Gastroesophageal sphincter (tissue), 4 donors: ENCODE measurements at regions not wholly inside any gene's neighbourhood (a gene's known extent, or its start where the extent isn't known, plus 50 kb on each side); places are given as distances from the start of the nearest gene placed in this dataset.
"Not testable (repeated sequence)": the region's sequence is repeated elsewhere in the genome, so short reads cannot be mapped to it uniquely, and the experiment has no call there.

Experiments
- ATAC-seq: fragments of 150-250 bp; one replicate; pipeline ENCODE4 v1.9.1; 2016; ENCODE audit warnings: mild to moderate bottlenecking, moderate library complexity
- H3K27ac ChIP-seq, 4 donors: fragments of 200-600 bp; sonication (generic) in 3 of 4; 1 replicate in 3 of 4; 2 replicates in 1 of 4; pipeline ENCODE4 v1.5.1; 2016 to 2019
- H3K27me3 ChIP-seq: fragments of 200-600 bp; sonication (generic); one replicate; pipeline ENCODE4 v1.5.1; 2019
- H3K36me3 ChIP-seq, 2 donors: fragments of 200-600 bp; sonication (generic); one replicate each; pipeline ENCODE4 v1.5.1; 2019; ENCODE audit warnings: control low read depth in 1 of 2
- H3K4me1 ChIP-seq, 3 donors: fragments of 200-600 bp; sonication (generic); 1 replicate in 2 of 3; 2 replicates in 1 of 3; pipeline ENCODE4 v1.5.1; 2016 to 2019; ENCODE audit warnings: control low read depth in 2 of 3
- H3K4me3 ChIP-seq, 2 donors: fragments of 200-600 bp; sonication (generic); one replicate each; pipeline ENCODE4 v1.5.1; 2019; ENCODE audit warnings: mild to moderate bottlenecking in 1 of 2, moderate library complexity in 1 of 2
- H3K9me3 ChIP-seq, 3 donors: fragments of 200-600 bp; sonication (generic); one replicate each; pipeline ENCODE4 v1.5.1; 2017 to 2019; ENCODE audit warnings: control low read depth in 2 of 3
- EP300 ChIP-seq: sonication (generic); formaldehyde crosslinking; IDR thresholded peaks from one replicate; pipeline ENCODE4 v1.6.1; 2017; ENCODE audit warnings: antibody characterized with exemption, mild to moderate bottlenecking
- POLR2A ChIP-seq, 2 donors: fragments of 450-650 bp; IDR thresholded peaks; one replicate each; pipeline ENCODE4 v1.6.1; 2017; ENCODE audit warnings: antibody characterized with exemption in 2 of 2, mild to moderate bottlenecking in 2 of 2, moderate library complexity in 1 of 2
- POLR2AphosphoS5 ChIP-seq: sonication (generic); formaldehyde crosslinking; IDR thresholded peaks from one replicate; pipeline ENCODE4 v1.6.1; 2017; ENCODE audit warnings: antibody characterized with exemption
- WGBS, 2 donors: methylation state at CpG; one replicate each; pipeline ENCODE4 v1.1.5; 2018; ENCODE audit warnings: low coverage in 1 of 2; 5-methylcytosine and 5-hydroxymethylcytosine counted together
- TF ChIP-seq, protein P1 (sequence below), 4 experiments: fragments of 200-600 bp in 2 of 4; fragments of 450-650 bp in 2 of 4; sonication (generic) in 1 of 4; IDR thresholded peaks; one replicate each; pipeline ENCODE4 v1.5.1; 2017 to 2019; ENCODE audit warnings: antibody characterized with exemption in 4 of 4, mild to moderate bottlenecking in 2 of 4, moderate library complexity in 2 of 4

DNA sequence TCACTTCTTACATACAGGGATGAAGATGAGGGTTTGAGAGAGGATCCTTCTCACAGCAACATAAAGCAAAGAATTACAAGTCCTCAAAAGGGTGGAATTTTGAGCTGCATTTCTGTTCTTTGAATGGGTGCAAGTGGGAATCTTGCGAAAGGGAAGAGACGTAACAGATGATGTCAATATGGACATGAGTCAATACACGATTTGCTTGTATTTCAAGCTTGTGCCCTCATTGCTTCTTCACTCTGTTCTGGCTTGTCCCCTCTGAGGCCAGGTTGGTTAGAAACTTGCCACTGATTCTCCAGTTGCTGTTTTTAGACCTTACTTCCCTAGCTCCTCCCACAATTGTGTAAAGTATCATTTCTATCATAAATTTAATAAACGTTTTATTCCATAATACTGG, 104.8 kb upstream of the CLINT1 start:
- H3K4me3 ChIP-seq = no peak overlapping the region
- ATAC-seq = no peak
- H3K4me1 ChIP-seq = peaks cover 0 to 11% (median 0%) of the 10 kb centered on the region in 3 donors
- TF ChIP-seq POLR2AphosphoS5 (no peak), EP300 (no peak), POLR2A (IDR thresholded peaks at IDR 0.05) (no peak)
- TF ChIP-seq, protein P1, sequence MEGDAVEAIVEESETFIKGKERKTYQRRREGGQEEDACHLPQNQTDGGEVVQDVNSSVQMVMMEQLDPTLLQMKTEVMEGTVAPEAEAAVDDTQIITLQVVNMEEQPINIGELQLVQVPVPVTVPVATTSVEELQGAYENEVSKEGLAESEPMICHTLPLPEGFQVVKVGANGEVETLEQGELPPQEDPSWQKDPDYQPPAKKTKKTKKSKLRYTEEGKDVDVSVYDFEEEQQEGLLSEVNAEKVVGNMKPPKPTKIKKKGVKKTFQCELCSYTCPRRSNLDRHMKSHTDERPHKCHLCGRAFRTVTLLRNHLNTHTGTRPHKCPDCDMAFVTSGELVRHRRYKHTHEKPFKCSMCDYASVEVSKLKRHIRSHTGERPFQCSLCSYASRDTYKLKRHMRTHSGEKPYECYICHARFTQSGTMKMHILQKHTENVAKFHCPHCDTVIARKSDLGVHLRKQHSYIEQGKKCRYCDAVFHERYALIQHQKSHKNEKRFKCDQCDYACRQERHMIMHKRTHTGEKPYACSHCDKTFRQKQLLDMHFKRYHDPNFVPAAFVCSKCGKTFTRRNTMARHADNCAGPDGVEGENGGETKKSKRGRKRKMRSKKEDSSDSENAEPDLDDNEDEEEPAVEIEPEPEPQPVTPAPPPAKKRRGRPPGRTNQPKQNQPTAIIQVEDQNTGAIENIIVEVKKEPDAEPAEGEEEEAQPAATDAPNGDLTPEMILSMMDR (IDR thresholded peaks at IDR 0.05) = no peak
- no peaks in the 10 kb centered on the region for H3K36me3 ChIP-seq
- no peaks in the 10 kb centered on the region for H3K27me3 ChIP-seq
- H3K27ac ChIP-seq = no peak overlapping the region
- H3K9me3 ChIP-seq = peaks cover 0 to 3% (median 0%) of the 10 kb centered on the region in 3 donors
- WGBS, 2 donors = 73 to 92% methylated on average over 3 to 4 of the region's 4 CpGs

DNA sequence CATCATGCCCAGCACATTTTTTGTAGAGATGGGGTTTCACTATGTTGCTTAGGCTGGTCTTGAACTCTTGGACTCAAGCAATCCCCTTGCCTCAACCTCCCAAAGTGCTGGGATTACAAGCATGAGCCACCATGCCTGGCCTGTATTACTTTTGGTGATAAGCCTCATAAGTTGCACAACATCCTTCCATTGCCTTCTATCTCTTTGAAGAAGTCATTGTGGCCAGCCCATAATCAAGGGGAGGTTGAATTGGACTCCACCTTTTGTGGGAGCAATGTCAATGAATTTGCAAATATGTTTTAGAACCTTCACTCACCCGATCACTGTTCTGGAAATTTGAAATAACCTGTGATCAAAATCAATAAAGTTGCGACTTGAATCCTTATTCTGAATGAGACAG, 104.3 kb upstream of the CLINT1 start:
- no peak for ATAC-seq
- H3K27ac ChIP-seq = no peak overlapping the region
- H3K4me3 ChIP-seq = no peak overlapping the region
- H3K27me3 ChIP-seq = no peaks in the 10 kb centered on the region
- TF ChIP-seq EP300 (no peak), POLR2AphosphoS5 (no peak), POLR2A (IDR thresholded peaks at IDR 0.05) (no peak)
- TF ChIP-seq, protein P1 (IDR thresholded peaks at IDR 0.05) = no peak
- WGBS, 2 donors = 93 to 100% methylated on average over 2 of the region's 2 CpGs
- peaks cover 0 to 3% (median 0%) of the 10 kb centered on the region in 3 donors for H3K9me3 ChIP-seq
- peaks cover 0 to 11% (median 0%) of the 10 kb centered on the region in 3 donors for H3K4me1 ChIP-seq
- no peaks in the 10 kb centered on the region for H3K36me3 ChIP-seq

DNA sequence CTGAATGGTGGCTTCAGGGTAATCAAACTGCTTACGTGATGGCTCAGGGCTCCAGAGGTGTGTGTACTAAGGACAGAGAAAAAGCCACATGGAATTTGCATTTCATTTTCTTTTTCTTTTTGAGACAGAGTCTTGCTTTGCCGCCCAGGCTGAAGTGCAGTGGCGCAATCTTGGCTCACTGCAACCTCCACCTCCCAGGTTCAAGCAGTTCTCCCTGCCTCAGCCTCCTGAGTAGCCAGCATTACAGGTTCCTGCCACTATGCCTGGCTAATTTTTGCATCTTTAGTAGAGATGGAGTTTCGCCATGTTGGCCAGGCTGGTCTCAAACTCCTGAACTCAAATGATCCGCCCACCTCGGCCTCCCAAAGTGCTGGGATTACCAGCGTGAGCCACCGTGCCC, 103.7 kb upstream of the CLINT1 start:
- 85 to 89% methylated on average over 6 to 8 of the region's 8 CpGs for WGBS, 2 donors

DNA sequence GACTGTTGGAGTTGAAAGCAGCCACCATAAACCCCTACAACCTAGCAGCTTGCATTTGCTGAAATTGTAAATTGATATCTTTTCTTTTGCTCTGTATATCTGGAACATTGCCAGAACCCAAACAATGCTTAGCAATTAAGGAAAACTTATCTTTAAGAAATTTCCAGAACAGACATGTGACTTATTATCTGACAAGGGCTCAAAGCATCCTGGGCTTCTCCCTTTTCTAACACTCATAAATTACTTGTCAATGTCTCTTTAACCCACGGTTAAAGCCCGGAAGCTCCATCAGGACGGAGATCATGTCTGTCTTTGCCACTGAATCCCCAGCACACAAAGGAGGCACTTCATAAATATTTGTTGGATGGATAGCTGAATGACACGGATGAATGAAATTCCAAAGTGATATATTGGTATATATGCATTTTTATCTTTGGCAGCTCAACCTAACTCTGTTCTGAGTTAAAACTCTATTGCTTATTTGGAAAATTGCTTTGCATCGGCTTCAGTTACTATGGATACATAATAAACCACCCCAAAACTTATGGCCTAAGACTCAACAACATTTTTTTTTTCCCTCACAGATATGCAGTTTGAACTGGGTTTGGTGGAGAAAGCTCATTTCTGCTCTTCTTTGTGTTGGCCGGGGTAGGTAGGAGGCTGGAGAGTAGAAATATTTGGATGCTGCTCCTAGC, 103.1 kb upstream of the CLINT1 start:
- TF ChIP-seq, protein P1 (IDR thresholded peaks at IDR 0.05) = no peak
- no peak for TF ChIP-seq POLR2AphosphoS5
- no peak for TF ChIP-seq EP300
- TF ChIP-seq POLR2A (IDR thresholded peaks at IDR 0.05) = no peak
- Histone ChIP-seq H3K4me3 (no peak overlapping the region), H3K9me3 (peaks cover 0 to 3% (median 0%) of the 10 kb centered on the region in 3 donors), H3K27me3 (no peaks in the 10 kb centered on the region), H3K36me3 (no peaks in the 10 kb centered on the region), H3K27ac (no peak overlapping the region), H3K4me1 (peaks cover 0 to 11% (median 0%) of the 10 kb centered on the region in 3 donors)
- 14 to 20% methylated on average over 6 of the region's 6 CpGs for WGBS, 2 donors
- ATAC-seq = no peak

More for the DNA sequence above, 103.7 kb upstream of the CLINT1 start:
- H3K4me3 ChIP-seq, H3K27ac ChIP-seq, H3K9me3 ChIP-seq, ATAC-seq, H3K27me3 ChIP-seq, H3K36me3 ChIP-seq: not testable (repeated sequence)
- H3K4me1 ChIP-seq = peaks cover 0 to 11% (median 0%) of the 10 kb centered on the region in 3 donors

DNA sequence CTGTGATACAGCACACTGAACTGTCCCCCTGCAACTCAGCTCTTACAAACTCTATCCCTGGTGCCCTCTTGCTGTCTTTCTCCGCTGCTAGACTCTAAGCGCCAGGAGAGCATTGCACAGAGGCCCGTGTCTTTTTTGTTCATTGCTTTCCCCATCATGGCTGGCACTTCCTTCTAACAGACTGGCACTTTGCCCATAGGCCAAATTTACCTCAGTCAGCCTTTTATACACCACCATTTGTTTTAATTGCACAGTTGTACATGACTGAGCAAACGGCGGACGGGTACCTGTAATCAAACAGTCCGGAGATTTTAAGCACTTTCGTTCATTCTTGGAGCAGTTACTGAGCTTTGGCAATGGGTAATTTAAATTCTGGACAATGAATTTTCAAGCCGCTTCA, 102.2 kb upstream of the CLINT1 start:
- 74 to 78% methylated on average over 9 of the region's 9 CpGs for WGBS, 2 donors
- no peak for ATAC-seq
- Histone ChIP-seq H3K36me3 (no peaks in the 10 kb centered on the region), H3K27ac (no peak overlapping the region), H3K4me1 (peaks cover 0 to 11% (median 0%) of the 10 kb centered on the region in 3 donors), H3K27me3 (no peaks in the 10 kb centered on the region), H3K9me3 (peaks cover 0 to 3% (median 0%) of the 10 kb centered on the region in 3 donors), H3K4me3 (no peak overlapping the region)
- TF ChIP-seq POLR2AphosphoS5 (no peak), POLR2A (IDR thresholded peaks at IDR 0.05) (no peak)
- TF ChIP-seq, protein P1 (IDR thresholded peaks at IDR 0.05) = no peak
